Smooth muscle cell (in vitro differentiated cells): ENCODE measurements at regions not wholly inside any gene's neighbourhood (a gene's known extent, or its start where the extent isn't known, plus 50 kb on each side); places are given as distances from the start of the nearest gene placed in this dataset.

ENCODE experiments used
- DNase-seq: peaks from one replicate; lab custom pipeline; 2025; ENCODE audit not compliant: unreplicated experiment; lab: John Stamatoyannopoulos, UW
- H2AFZ ChIP-seq: fragments of 200-600 bp; sonication (generic); 2 replicates; pipeline ENCODE4 v1.6.0; 2016; ENCODE audit warnings: antibody characterized with exemption, low read depth, mild to moderate bottlenecking
- H3F3A ChIP-seq: fragments of 200-600 bp; sonication (generic); 2 replicates; pipeline ENCODE4 v1.6.0; 2017; ENCODE audit warnings: antibody characterized with exemption, low read depth
- H3K27ac ChIP-seq: fragments of 200-600 bp; sonication (generic); 2 replicates; pipeline ENCODE4 v1.5.1; 2016; ENCODE audit warnings: low read depth, mild to moderate bottlenecking
- H3K27me3 ChIP-seq: fragments of 200-600 bp; sonication (generic); 2 replicates; pipeline ENCODE4 v1.6.1; 2016; ENCODE audit warnings: low read depth, mild to moderate bottlenecking
- H3K36me3 ChIP-seq: fragments of 200-600 bp; sonication (generic); 2 replicates; pipeline ENCODE4 v1.5.1; 2016; ENCODE audit warnings: low read depth
- H3K4me1 ChIP-seq: fragments of 200-600 bp; sonication (generic); 2 replicates; pipeline ENCODE4 v1.5.1; 2016; ENCODE audit warnings: low read depth
- H3K4me2 ChIP-seq: fragments of 200-600 bp; sonication (generic); 2 replicates; pipeline ENCODE4 v1.6.0; 2016; ENCODE audit warnings: mild to moderate bottlenecking
- H3K4me3 ChIP-seq: fragments of 200-600 bp; sonication (generic); 2 replicates; pipeline ENCODE4 v1.5.1; 2016; ENCODE audit warnings: mild to moderate bottlenecking
- H3K79me2 ChIP-seq: fragments of 200-600 bp; sonication (generic); 2 replicates; pipeline ENCODE4 v1.6.0; 2016; ENCODE audit warnings: low read depth, mild to moderate bottlenecking
- H3K9ac ChIP-seq: fragments of 200-600 bp; sonication (generic); 2 replicates; pipeline ENCODE4 v1.6.0; 2016; ENCODE audit warnings: low read depth
- H3K9me3 ChIP-seq: fragments of 200-600 bp; sonication (generic); replicated peaks from 2 replicates; pipeline ENCODE4 v1.5.1; 2016; ENCODE audit warnings: low read depth
- H4K20me1 ChIP-seq: fragments of 200-600 bp; sonication (generic); 2 replicates; pipeline ENCODE4 v1.6.0; 2016; ENCODE audit warnings: low read depth
- CTCF ChIP-seq: fragments of 200-600 bp; sonication (generic); IDR thresholded peaks from 2 replicates; pipeline ENCODE4 v1.5.1; 2017; ENCODE audit warnings: borderline replicate concordance, mild to moderate bottlenecking, antibody characterized with exemption; ENCODE audit not compliant: insufficient read depth, poor library complexity, severe bottlenecking
- WGBS: methylation state at CpG from one replicate; pipeline ENCODE4 v1.1.7; 2016; ENCODE audit warnings: low lambda C conversion rate; 5-methylcytosine and 5-hydroxymethylcytosine counted together

- Histone ChIP-seq H2AFZ (no peak overlapping the region), H3K36me3 (no peaks in the 10 kb centered on the region), H3K9ac (no peak overlapping the region), H3K27ac (no peak overlapping the region), H3K27me3 (peaks cover 4% of the 10 kb centered on the region), H4K20me1 (no peaks in the 10 kb centered on the region), H3F3A (no peaks in the 10 kb centered on the region), H3K79me2 (no peaks in the 10 kb centered on the region), H3K4me1 (no peaks in the 10 kb centered on the region), H3K9me3 (no peaks in the 10 kb centered on the region), H3K4me2 (no peak overlapping the region), H3K4me3 (no peak overlapping the region)
- no peak for TF ChIP-seq CTCF
- WGBS, result 87% methylated on average over 3 of the region's 3 CpGs
- no peak for DNase-seq
Measured at GRCh38 chr10:117817116-117817515, 229.6 kb downstream of the RAB11FIP2 start.

- Histone ChIP-seq H3K27me3 (peaks cover 4% of the 10 kb centered on the region), H3K9me3 (no peaks in the 10 kb centered on the region), H3K4me3 (no peak overlapping the region), H3K27ac (no peak overlapping the region), H3K4me1 (no peaks in the 10 kb centered on the region), H3K36me3 (no peaks in the 10 kb centered on the region), H3K4me2 (no peak overlapping the region), H3K79me2 (no peaks in the 10 kb centered on the region), H3F3A (no peaks in the 10 kb centered on the region), H4K20me1 (no peaks in the 10 kb centered on the region), H2AFZ (no peak overlapping the region), H3K9ac (no peak overlapping the region)
- DNase-seq, result no peak
- TF ChIP-seq CTCF, result no peak
- 65% methylated on average over 1 of the region's 1 CpG for WGBS
Measured at GRCh38 chr10:117818721-117819120, 228.0 kb downstream of the RAB11FIP2 start.

GRCh38 chr10:117819304-117819703 lies 227.4 kb downstream of the RAB11FIP2 start:
- Histone ChIP-seq H3K9me3 (no peaks in the 10 kb centered on the region), H3K4me1 (no peaks in the 10 kb centered on the region), H3K27ac (no peak overlapping the region), H3K9ac (no peak overlapping the region), H2AFZ (no peak overlapping the region), H3K27me3 (peaks cover 4% of the 10 kb centered on the region), H3K4me2 (no peak overlapping the region), H3K36me3 (no peaks in the 10 kb centered on the region), H3K79me2 (no peaks in the 10 kb centered on the region), H3F3A (no peaks in the 10 kb centered on the region), H3K4me3 (no peak overlapping the region), H4K20me1 (no peaks in the 10 kb centered on the region)
- DNase-seq, result no peak
- TF ChIP-seq CTCF, result no peak
- 73% methylated on average over 4 of the region's 4 CpGs for WGBS

- Histone ChIP-seq H3K27me3 (peaks cover 4% of the 10 kb centered on the region), H3K9me3 (no peaks in the 10 kb centered on the region), H3K27ac (no peak overlapping the region), H3K4me2 (no peak overlapping the region), H3K9ac (no peak overlapping the region), H2AFZ (no peak overlapping the region), H4K20me1 (no peaks in the 10 kb centered on the region), H3F3A (no peaks in the 10 kb centered on the region), H3K4me3 (no peak overlapping the region), H3K79me2 (no peaks in the 10 kb centered on the region), H3K36me3 (no peaks in the 10 kb centered on the region), H3K4me1 (no peaks in the 10 kb centered on the region)
- no peak for TF ChIP-seq CTCF
- DNase-seq, result no peak
- WGBS, result 82% methylated on average over 5 of the region's 5 CpGs
Measured at GRCh38 chr10:117823980-117824379, 222.8 kb downstream of the RAB11FIP2 start.
